Activated naive CD4-positive, alpha-beta T cell treated with anti-CD3 and anti-CD28 coated beads, Interleukin-2, amount 50 U/mL, for 24 hours (primary cell): ENCODE measurements at regions not wholly inside any gene's neighbourhood (a gene's known extent, or its start where the extent isn't known, plus 50 kb on each side); places are given as distances from the start of the nearest gene placed in this dataset.

Experiments
- H3K27ac Mint-ChIP-seq: one replicate; pipeline ENCODE4 v1.8.0; 2021; ENCODE audit warnings: mild to moderate bottlenecking, mixed read lengths
- H3K27me3 Mint-ChIP-seq: one replicate; pipeline ENCODE4 v1.8.0; 2021; ENCODE audit warnings: mixed read lengths
- H3K36me3 Mint-ChIP-seq: one replicate; pipeline ENCODE4 v1.8.0; 2021; ENCODE audit warnings: mixed read lengths
- H3K4me1 Mint-ChIP-seq: one replicate; pipeline ENCODE4 v1.8.0; 2021; ENCODE audit warnings: mixed read lengths
- H3K4me3 Mint-ChIP-seq: one replicate; pipeline ENCODE4 v1.8.0; 2021; ENCODE audit warnings: mild to moderate bottlenecking, mixed read lengths
- H3K9me3 Mint-ChIP-seq: one replicate; pipeline ENCODE4 v1.8.0; 2021; ENCODE audit warnings: mixed read lengths

DNA sequence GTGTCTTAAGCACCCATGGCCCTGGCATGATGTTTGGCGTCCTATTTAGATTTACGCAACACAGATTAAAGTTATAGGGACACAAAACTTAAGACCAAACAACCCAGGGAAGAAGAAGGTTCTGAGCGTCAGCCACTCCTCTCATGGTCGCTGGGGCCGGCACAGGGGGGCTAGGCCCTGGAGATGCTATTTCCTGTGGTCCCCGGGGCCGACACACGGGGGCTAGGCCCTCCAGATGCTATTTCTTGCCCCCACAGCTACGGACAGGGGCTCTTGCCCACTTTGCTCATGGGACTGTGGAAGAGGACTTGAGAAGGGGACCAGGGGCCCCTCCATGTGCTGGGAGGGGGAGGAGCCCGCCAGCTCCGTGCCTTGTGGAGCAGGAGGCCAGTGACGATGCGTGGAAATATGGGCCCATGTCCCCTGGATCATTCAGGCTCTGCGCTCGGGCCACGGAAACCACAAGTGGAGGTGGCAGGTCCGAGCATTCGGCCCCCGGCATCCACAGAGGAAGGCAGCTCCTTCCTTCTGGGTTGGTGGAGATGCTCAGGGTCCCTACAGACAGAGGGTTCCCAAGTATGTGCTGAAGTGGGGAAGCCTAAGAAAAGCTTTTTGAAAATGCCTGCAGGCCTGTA, 711.1 kb downstream of the BRD1 start:
- no peaks in the 10 kb centered on the region for H3K9me3 Mint-ChIP-seq
- no peaks in the 10 kb centered on the region for H3K27me3 Mint-ChIP-seq
- no peak overlapping the region for H3K4me3 Mint-ChIP-seq

DNA sequence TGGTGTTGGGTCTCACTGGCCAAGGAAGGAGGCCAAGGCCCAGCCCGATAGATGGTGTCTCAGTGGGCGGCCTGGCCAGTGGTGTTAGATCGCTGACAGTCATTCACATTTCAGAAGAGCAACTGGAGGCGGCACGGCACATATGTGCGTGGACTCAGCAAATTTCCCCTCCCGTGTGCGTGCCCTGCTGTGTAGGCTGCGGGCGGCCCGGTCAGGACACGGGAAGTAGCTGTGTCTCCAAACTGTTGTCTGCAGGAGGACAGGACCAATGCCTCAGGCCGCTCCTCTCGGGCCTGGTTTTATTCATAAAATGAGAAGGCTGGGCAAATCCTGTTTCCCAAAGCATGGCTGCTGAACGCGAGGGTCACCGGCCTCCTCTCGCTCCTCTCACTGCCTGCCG, 711.7 kb downstream of the BRD1 start:
- no peaks in the 10 kb centered on the region for H3K9me3 Mint-ChIP-seq
- no peak overlapping the region for H3K27ac Mint-ChIP-seq
- H3K4me1 Mint-ChIP-seq = no peaks in the 10 kb centered on the region
- no peak overlapping the region for H3K4me3 Mint-ChIP-seq
- H3K27me3 Mint-ChIP-seq = no peaks in the 10 kb centered on the region
- no peaks in the 10 kb centered on the region for H3K36me3 Mint-ChIP-seq

More for the DNA sequence above, 711.1 kb downstream of the BRD1 start:
- Mint-ChIP-seq H3K36me3 (no peaks in the 10 kb centered on the region), H3K4me1 (no peaks in the 10 kb centered on the region), H3K27ac (no peak overlapping the region)

DNA sequence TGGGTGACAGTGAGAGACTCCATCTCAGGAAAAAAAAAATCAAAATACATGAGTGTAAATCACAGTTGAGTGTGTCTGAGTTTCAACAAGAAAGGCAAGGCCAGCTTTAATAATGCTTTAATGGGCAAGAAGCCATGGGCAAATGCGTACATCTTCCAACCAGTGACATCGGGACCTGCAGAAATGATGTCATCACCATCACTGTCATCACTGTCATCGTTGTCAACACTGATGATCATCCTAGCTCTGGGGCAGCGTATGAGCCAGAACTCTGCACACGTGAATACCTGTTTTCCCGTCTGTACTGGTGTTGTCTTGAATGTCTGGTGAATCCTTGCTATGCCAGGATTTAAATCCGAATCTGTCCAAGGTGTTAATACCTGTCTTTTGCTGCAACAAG, 712.5 kb downstream of the BRD1 start:
- no peaks in the 10 kb centered on the region for H3K27me3 Mint-ChIP-seq

DNA sequence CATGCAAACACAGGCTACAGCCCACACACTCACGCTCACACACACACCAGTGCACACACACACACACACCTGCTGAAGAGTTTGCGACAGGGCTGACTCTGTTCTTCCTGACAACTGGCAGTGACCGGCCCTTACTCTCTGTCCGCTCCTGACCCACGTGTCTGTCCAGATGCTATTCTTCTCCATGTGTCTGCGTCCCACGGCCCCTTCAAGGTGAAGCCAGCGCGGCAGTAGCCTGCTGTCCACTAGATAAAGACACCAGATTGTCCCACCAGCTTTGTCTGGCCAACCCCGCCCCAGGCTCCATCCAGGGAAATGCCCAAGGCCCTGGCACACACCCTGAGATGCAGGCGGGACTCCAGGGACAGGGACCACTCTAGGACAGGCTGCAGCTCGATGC, 713.9 kb downstream of the BRD1 start:
- Mint-ChIP-seq H3K9me3 (no peaks in the 10 kb centered on the region), H3K27me3 (no peaks in the 10 kb centered on the region), H3K36me3 (no peaks in the 10 kb centered on the region), H3K4me1 (no peaks in the 10 kb centered on the region), H3K4me3 (no peak overlapping the region), H3K27ac (no peak overlapping the region)

More for the DNA sequence above, 712.5 kb downstream of the BRD1 start:
- H3K27ac Mint-ChIP-seq = no peak overlapping the region
- no peaks in the 10 kb centered on the region for H3K9me3 Mint-ChIP-seq
- H3K36me3 Mint-ChIP-seq = no peaks in the 10 kb centered on the region
- no peaks in the 10 kb centered on the region for H3K4me1 Mint-ChIP-seq
- H3K4me3 Mint-ChIP-seq = no peak overlapping the region

DNA sequence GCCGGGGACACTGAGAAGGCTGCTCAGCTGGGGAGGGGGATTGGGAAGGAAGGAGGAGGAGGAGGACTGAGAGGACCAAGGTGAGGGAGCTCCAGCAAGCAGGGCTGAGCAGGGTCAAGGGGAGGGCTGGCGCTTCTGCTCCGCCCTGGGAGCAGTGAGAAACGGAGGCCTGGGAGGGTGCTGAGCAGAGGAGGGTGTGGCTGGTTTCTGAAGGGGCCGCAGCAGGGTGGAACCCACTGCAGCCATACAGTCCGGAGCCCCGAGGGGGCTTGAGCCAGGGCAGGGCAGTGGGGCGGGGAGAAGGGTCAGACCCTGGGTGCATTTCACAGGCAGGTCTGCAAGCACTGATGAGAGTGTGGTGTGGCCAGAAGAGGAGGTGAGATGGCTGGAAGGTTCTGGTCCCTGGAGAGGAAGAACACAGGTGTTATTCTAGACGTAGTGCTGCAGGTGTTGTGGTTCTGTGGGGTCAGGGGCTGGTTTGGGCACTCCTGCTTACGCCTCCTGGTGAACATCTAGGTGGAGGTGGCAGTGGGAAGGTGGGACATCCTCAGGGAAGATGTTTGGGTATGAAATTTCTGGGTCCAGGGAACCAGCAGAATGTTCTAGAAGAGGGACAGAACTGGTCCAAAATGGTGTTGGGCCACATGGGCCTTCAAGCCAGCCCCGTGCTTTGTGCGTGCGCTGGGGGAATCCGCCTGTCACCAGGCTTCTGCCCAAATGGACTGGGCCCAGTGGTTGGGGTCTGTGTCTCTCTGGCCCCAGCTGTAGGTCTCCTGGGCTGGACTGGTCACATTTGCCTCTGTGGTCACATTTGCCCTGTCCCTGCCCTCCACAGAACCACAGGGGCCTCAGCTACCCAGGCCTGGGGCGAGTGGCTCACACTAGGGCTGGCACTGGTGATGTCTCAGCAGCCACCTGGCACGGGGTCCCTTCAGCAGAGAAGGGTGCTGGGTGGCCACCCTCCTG, 714.7 kb downstream of the BRD1 start:
- no peaks in the 10 kb centered on the region for H3K9me3 Mint-ChIP-seq
- H3K36me3 Mint-ChIP-seq = no peaks in the 10 kb centered on the region
- H3K4me3 Mint-ChIP-seq = no peak overlapping the region
- no peaks in the 10 kb centered on the region for H3K4me1 Mint-ChIP-seq
- peaks cover 2% of the 10 kb centered on the region for H3K27me3 Mint-ChIP-seq
- no peak overlapping the region for H3K27ac Mint-ChIP-seq

DNA sequence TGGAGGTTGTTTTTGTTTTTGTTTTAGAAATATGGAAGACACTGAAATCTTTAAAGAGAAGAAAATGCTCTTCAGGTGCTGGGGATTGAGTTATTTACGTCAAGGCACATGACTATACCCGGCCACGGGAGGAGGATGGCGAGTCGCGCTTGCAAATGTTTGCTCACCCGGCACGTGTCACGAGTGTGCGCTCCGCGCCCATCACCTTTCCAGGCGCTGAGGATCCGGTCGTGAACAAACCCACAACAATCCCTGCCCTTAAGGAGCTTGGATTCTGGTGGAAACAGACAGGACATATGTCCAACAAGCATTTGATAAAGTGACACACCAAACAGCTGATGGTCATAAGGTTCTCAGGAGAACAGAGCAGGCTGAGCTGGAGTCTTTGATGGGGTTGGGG, 715.5 kb downstream of the BRD1 start:
- no peaks in the 10 kb centered on the region for H3K36me3 Mint-ChIP-seq
- no peak overlapping the region for H3K27ac Mint-ChIP-seq
- no peak overlapping the region for H3K4me3 Mint-ChIP-seq
- H3K4me1 Mint-ChIP-seq = no peaks in the 10 kb centered on the region
- no peaks in the 10 kb centered on the region for H3K9me3 Mint-ChIP-seq
- H3K27me3 Mint-ChIP-seq = peaks cover 2% of the 10 kb centered on the region

DNA sequence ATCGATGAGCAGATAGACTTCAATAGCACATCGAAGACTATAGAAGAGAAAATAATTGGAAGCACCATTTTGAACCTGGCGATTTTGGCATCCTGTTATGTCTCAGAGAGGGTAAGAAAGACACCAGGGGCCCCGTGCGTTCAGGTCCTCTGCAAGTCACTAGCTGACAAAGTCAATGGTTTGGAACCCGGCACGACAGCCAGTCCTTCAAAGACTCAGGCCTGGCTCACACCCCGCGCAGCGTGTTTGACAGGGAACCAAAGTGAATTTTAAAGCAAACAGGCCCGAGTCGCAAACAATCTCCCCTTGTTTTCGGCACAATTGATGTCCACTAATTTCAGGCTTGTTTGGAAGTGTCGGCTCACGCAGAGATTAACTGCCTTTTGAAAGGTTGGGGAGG, 716.6 kb downstream of the BRD1 start:
- no peaks in the 10 kb centered on the region for H3K9me3 Mint-ChIP-seq
- no peak overlapping the region for H3K4me3 Mint-ChIP-seq
- peaks cover 2% of the 10 kb centered on the region for H3K27me3 Mint-ChIP-seq
- H3K36me3 Mint-ChIP-seq = no peaks in the 10 kb centered on the region
- H3K27ac Mint-ChIP-seq = no peak overlapping the region
- no peaks in the 10 kb centered on the region for H3K4me1 Mint-ChIP-seq

DNA sequence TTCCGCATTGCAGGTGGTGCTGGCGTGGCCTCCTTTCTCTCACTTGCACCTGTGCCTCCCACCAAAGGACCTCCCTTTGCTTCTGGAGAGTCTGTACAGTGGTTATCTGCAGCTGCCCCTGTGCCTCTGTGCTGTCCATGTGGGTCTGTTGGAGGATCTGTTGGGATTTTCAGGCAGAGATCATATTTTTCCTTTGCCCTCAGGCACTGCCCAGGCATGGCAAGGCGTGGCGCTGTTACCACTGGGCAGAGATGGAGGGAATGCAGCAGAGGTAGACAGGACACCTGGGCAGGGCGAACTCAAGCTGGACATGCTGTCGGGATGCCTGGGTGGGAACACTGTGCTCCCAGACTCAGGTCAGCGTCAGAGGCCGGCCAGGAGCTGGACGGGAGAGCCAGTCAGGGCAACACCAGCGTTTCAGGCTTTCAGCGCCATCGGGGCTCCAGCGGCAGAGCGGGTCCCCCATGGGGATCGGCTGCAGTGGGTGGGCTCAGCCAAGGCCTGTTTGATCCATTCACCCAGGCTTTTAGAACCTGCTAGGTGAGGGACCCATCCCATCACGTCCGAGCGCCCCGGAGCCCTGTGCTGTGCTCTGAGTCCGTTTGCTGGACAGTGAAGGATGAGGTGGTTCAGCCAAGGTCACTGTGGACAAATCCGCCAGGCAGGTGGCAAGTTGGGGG, 718.9 kb downstream of the BRD1 start:
- no peak overlapping the region for H3K27ac Mint-ChIP-seq
- H3K36me3 Mint-ChIP-seq = no peaks in the 10 kb centered on the region
- no peak overlapping the region for H3K4me3 Mint-ChIP-seq
- no peaks in the 10 kb centered on the region for H3K9me3 Mint-ChIP-seq
- no peaks in the 10 kb centered on the region for H3K4me1 Mint-ChIP-seq
- peaks cover 2% of the 10 kb centered on the region for H3K27me3 Mint-ChIP-seq

DNA sequence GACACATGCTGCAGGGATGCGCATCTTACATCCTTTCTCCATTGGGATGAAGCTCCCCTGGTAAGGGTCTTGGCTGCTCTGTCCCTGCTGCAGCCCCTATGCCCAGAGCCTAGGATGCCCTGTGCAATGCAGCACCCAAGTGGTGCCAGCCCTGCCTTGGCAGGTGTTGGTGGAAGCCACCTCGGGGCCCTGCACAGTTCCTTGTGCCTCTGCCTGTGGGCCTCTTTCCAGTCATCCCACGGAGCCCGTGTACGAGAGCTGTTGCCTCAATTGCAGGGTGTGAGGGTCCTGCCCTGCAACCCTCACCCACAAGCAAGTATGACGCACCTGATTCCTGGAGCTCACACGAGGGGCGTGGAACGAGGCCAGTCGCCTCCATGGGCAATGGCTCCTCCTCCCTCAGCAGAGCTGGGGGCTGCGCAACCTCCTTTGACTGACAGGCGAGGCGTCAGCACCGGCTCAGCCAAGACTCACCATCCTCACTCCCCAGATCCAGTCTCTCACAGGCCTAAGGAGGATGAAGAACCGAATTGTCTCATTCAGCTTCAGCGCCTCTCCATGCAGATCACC, 719.6 kb downstream of the BRD1 start:
- Mint-ChIP-seq H3K9me3 (no peaks in the 10 kb centered on the region), H3K4me3 (no peak overlapping the region), H3K27me3 (peaks cover 2% of the 10 kb centered on the region), H3K4me1 (no peaks in the 10 kb centered on the region), H3K27ac (no peak overlapping the region), H3K36me3 (no peaks in the 10 kb centered on the region)

DNA sequence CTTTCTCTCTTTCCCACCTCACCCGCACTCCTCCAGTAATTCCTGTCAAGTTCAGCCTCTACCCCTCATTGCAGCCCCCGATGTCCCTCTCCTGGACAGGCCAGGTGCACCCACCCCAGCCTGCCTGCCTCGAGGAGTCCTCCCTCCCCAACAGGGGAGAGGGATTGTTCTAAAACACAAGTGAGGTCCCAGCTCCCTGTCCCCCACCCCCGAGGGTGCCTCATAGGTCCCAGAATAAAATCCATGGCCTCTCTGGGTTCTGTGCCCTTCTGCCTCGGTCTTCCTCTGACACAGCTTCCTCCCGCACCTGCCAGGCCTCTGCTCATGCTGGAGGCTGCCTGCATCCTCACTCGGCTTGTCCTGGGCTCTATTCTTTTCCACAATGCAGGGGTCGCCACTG, 720.1 kb downstream of the BRD1 start:
- H3K36me3 Mint-ChIP-seq = no peaks in the 10 kb centered on the region
- H3K27ac Mint-ChIP-seq = no peak overlapping the region
- H3K4me3 Mint-ChIP-seq = no peak overlapping the region
- no peaks in the 10 kb centered on the region for H3K9me3 Mint-ChIP-seq
- H3K27me3 Mint-ChIP-seq = peaks cover 4% of the 10 kb centered on the region
- no peaks in the 10 kb centered on the region for H3K4me1 Mint-ChIP-seq

DNA sequence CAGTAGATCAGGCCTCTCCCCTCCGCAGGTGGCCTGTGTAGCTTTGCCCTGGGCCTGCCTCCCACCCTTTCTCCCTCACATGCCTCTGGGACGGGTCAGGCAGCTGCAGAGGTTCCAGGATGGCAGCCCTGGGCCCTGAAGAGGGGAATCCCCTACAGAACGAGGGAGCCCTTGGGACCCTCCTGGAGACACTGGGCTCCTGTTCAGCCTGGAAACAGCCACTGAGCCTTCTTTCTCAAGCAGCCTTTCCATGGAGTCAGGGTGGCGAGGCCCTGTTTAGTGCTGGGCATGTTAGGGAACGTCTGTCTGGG, 720.9 kb downstream of the BRD1 start:
- Mint-ChIP-seq H3K27ac (no peak overlapping the region), H3K27me3 (peaks cover 4% of the 10 kb centered on the region), H3K9me3 (no peaks in the 10 kb centered on the region), H3K4me3 (no peak overlapping the region), H3K36me3 (no peaks in the 10 kb centered on the region), H3K4me1 (no peaks in the 10 kb centered on the region)

DNA sequence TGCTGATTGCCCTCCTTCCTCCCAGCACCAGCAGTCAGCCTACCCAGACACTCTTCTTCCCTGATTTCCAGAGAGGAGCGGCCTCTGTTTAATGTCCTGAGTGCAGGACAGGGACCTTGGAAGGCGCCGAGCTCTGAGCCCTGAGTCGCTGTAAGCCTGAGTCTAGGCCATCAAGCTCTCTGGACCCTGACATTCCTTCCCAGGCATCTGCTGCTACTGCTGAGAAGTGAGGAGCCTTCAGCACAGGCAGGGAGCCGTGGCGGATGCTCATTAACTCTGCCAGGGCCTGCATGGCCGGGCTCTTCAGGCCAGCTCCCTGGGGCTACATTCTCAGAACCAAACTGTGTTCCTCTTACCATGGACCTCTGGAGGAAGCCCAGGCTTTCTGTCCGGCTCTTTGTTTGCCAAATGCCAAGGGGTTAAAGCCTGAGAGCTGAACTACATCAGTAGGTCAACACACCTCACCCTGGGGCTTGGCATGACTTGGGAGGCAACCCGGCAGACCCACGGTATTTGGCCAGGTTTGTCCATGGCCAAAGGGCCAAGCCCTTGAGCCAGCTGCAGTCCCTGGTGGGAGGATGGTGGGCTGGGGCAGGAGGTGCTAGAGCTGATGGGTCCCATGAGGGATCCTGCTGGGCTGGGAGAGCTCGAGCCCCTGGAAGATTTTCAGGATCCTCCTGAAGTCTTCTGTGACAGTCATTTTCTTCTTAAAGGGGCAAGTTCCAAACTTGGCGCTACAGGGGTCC, 721.4 kb downstream of the BRD1 start:
- H3K27ac Mint-ChIP-seq = no peak overlapping the region
- H3K27me3 Mint-ChIP-seq = peaks cover 4% of the 10 kb centered on the region
- no peaks in the 10 kb centered on the region for H3K9me3 Mint-ChIP-seq
- H3K4me3 Mint-ChIP-seq = no peak overlapping the region
- no peaks in the 10 kb centered on the region for H3K4me1 Mint-ChIP-seq
- H3K36me3 Mint-ChIP-seq = no peaks in the 10 kb centered on the region

DNA sequence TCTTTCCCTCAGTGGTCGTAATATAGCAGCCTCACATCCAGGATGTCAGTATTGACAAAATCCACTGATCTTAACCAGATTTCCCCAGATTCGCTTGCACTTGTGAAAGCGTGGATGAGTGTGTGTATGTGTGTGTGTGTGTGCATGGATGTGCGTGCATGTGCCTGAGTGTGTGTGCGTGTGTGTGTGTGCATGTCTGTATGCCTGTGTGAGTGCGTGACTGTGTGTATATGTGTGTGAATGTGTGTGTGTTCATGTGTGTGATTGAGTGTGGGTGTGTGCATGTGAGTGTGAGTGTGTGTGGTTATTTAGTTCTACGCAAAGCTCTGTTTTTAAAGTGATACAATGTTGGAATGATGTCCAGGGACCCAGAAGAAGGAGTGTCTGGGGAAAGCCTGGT, 723.2 kb downstream of the BRD1 start:
- no peak overlapping the region for H3K4me3 Mint-ChIP-seq
- H3K27ac Mint-ChIP-seq = no peak overlapping the region
- H3K36me3 Mint-ChIP-seq = no peaks in the 10 kb centered on the region
- H3K9me3 Mint-ChIP-seq = no peaks in the 10 kb centered on the region
- peaks cover 6% of the 10 kb centered on the region for H3K27me3 Mint-ChIP-seq
- H3K4me1 Mint-ChIP-seq = no peaks in the 10 kb centered on the region

DNA sequence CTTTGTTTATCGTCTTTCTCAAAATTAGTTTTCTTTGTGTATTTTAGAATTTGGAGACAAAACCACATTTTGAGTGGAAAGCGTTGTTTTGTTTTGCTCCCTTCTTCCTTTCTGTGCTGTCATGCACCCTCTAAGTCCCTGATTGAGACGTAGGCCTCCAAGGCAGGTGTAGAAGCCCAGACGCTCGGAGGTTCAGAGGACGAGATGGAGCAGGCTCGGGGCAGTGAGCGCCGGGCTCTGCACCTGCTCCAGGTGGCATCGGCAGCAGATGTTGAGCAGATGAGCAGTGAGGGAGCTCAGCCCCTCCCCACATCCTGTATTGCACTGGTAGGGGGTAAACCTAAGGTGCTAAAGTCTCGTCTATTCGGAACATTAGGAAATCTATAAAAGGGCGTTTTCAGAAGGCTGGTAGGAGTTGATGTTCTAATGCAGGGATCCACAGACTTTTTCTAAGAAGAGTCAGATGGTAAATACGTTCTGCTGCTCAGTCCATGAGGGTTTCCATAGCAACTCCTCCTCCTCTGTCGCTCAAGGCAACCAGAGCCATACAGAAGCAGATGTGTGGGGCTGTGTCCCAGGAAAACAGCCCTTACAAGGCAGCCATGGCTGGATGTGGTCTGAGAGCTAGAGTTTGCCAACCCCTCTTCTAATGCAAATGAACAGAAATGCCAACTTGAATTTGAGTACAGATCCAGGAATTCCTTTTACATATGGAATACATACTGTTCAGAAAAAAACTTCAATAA, 724.2 kb downstream of the BRD1 start:
- Mint-ChIP-seq H3K9me3 (no peaks in the 10 kb centered on the region), H3K4me1 (no peaks in the 10 kb centered on the region), H3K27me3 (peaks cover 4% of the 10 kb centered on the region), H3K4me3 (no peak overlapping the region), H3K36me3 (no peaks in the 10 kb centered on the region), H3K27ac (no peak overlapping the region)

DNA sequence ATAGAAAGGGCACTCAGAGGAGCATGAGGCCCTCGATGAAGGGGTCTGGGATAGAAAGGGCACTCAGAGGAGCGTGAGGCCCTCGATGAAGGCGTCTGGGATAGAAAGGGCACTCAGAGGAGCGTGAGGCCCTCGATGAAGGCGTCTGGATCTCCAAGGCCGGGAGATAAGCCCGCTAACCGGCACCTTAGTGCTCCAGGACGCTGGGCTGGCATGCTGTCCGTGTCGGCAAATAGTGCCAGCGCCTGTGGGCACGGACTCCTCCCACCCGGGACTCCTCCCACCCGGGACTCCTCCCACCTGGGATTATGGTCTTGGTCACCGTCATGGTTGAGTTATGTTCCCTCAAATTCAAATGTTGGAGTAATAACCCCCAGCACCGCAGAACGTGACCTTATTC, 725.3 kb downstream of the BRD1 start:
- H3K36me3 Mint-ChIP-seq = no peaks in the 10 kb centered on the region
- H3K27ac Mint-ChIP-seq = no peak overlapping the region

More for the DNA sequence above, 725.3 kb downstream of the BRD1 start:
- no peaks in the 10 kb centered on the region for H3K9me3 Mint-ChIP-seq
- peaks cover 4% of the 10 kb centered on the region for H3K27me3 Mint-ChIP-seq
- no peak overlapping the region for H3K4me3 Mint-ChIP-seq
- no peaks in the 10 kb centered on the region for H3K4me1 Mint-ChIP-seq
